WI38 (cell line): ENCODE measurements at regions not wholly inside any gene's neighbourhood (a gene's known extent, or its start where the extent isn't known, plus 50 kb on each side); places are given as distances from the start of the nearest gene placed in this dataset.

ENCODE experiments used
- H3K4me3 ChIP-seq: 2 replicates; pipeline ENCODE4 v1.5.1; 2011; ENCODE audit warnings: low read depth, mild to moderate bottlenecking, control low read depth, low read length
- TF ChIP-seq, protein P1 (sequence below): IDR thresholded peaks from 2 replicates; pipeline ENCODE4 v1.5.1; 2012; ENCODE audit warnings: low read depth, mild to moderate bottlenecking, control low read depth, low read length

GRCh38 chr4:89618151-89618550 lies 218.8 kb downstream of the SNCA start:
- H3K4me3 ChIP-seq = no peak overlapping the region
- TF ChIP-seq, protein P1, sequence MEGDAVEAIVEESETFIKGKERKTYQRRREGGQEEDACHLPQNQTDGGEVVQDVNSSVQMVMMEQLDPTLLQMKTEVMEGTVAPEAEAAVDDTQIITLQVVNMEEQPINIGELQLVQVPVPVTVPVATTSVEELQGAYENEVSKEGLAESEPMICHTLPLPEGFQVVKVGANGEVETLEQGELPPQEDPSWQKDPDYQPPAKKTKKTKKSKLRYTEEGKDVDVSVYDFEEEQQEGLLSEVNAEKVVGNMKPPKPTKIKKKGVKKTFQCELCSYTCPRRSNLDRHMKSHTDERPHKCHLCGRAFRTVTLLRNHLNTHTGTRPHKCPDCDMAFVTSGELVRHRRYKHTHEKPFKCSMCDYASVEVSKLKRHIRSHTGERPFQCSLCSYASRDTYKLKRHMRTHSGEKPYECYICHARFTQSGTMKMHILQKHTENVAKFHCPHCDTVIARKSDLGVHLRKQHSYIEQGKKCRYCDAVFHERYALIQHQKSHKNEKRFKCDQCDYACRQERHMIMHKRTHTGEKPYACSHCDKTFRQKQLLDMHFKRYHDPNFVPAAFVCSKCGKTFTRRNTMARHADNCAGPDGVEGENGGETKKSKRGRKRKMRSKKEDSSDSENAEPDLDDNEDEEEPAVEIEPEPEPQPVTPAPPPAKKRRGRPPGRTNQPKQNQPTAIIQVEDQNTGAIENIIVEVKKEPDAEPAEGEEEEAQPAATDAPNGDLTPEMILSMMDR = no peak

- H3K4me3 ChIP-seq = no peak overlapping the region
- TF ChIP-seq, protein P1 = no peak
Measured at GRCh38 chr4:89617317-89617716, 219.6 kb downstream of the SNCA start.

DNA sequence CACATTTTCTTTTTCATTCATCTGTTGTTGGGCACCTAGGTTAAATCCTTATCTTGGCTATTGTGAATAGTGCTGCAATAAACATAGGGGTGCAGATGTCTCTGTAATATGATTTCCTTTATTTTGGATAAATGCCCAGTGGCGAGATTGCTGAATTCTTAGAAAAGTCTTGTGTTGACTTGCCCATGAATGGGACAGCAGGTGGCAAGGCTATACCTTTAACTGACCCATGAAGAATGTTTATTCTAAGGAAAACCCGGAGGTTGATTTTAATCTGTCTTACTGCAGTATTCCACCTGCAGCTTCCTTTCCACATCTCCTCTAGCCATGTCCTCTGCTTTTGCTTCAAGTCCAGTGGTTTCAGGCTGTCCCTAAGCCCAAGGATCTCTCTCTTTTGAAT lies 220.6 kb downstream of the SNCA start:
- H3K4me3 ChIP-seq = no peak overlapping the region
- TF ChIP-seq, protein P1 = no peak

DNA sequence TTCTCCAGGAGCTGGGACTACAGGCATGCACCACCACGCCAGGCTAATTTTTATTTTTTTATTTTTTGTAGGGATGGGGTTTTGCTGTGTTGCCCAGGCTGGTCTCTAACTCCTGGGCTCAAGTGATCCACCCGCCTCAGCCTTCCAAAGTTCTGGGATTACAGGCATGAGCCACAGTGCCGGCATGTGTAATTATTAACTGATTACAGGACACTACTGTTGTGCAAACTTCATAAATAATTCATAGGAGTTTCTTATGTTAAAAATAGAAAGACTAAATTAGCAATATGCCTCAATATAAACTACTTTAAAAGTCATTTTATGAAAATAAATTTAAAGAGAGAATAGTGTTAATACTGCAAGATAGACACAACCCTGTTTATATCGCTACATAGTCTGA lies 221.9 kb downstream of the SNCA start:
- TF ChIP-seq, protein P1 = no peak
- H3K4me3 ChIP-seq = no peak overlapping the region

GRCh38 chr4:89614155-89614554 lies 222.8 kb downstream of the SNCA start:
- TF ChIP-seq, protein P1 = no peak
- H3K4me3 ChIP-seq = no peak overlapping the region

DNA sequence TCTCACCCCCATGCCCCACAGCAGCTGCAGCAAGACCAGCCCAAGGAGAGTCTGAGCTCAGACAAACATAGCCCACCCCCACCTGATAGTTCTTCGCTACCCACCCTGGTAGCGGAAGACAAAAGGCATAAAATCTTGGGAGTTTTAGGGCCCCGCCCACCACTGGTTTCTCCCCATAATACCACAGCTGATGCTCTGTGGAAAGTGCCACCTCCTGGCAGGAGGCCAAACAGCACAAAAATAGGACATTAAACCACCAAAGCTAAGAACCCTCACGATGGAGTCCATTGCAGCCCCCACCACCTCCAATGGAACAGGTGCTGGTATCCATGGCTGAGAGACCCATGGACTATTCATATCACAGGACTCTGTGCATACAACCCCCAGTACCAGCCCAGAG lies 226.7 kb downstream of the SNCA start:
- TF ChIP-seq, protein P1 = no peak
- H3K4me3 ChIP-seq = no peak overlapping the region

- TF ChIP-seq, protein P1 = no peak
- H3K4me3 ChIP-seq = no peak overlapping the region
Measured at GRCh38 chr4:89609756-89610155, 227.2 kb downstream of the SNCA start.
